Spleen (tissue), 7 donors: ENCODE measurements at regions not wholly inside any gene's neighbourhood (a gene's known extent, or its start where the extent isn't known, plus 50 kb on each side); places are given as distances from the start of the nearest gene placed in this dataset.
"Not testable (repeated sequence)": the region's sequence is repeated elsewhere in the genome, so short reads cannot be mapped to it uniquely, and the experiment has no call there.

Experiments used
- CTCF ChIP-seq, 11 experiments: fragments of 200-600 bp in 7 of 11; fragments of 450-650 bp in 4 of 11; sonication (generic) in 4 of 11; IDR thresholded peaks in 8 of 11; conservative IDR thresholded peaks in 3 of 11; 1 replicate in 7 of 11; 2 replicates in 4 of 11; pipeline versions ENCODE4 v1.4.0 to v1.8.0; 2016 to 2021; ENCODE audit warnings: antibody characterized with exemption in 11 of 11, inconsistent platforms in 4 of 11, mild to moderate bottlenecking in 1 of 11
- POLR2A ChIP-seq, 3 donors: fragments of 450-650 bp; IDR thresholded peaks; one replicate each; pipeline ENCODE4 v1.5.1; 2017; ENCODE audit warnings: antibody characterized with exemption in 3 of 3, mild to moderate bottlenecking in 1 of 3
- POLR2AphosphoS5 ChIP-seq, 3 donors: sonication (generic); formaldehyde crosslinking; IDR thresholded peaks; one replicate each; pipeline ENCODE4 v1.5.1; 2017; ENCODE audit warnings: antibody characterized with exemption in 3 of 3
- donor health status: DM: no; HTN: no; CAD: no; lungs with moderate emphysema.
- donor health status: DM: no; HTN: no; CAD: no.
- donor health status: DM: no; HTN: no; CAD: no.

GRCh38 chr11:88044658-88045057 lies 130.6 kb downstream of the RAB38 start:
- not testable (repeated sequence) for TF ChIP-seq CTCF (IDR thresholded peaks at IDR 0.05 in 8 of 11, conservative IDR thresholded peaks at IDR 0.05 in 3 of 11); POLR2AphosphoS5 (IDR thresholded peaks at IDR 0.05); POLR2A (IDR thresholded peaks at IDR 0.05)
